ENCODE measurements at regions not wholly inside any gene's neighbourhood (a gene's known extent, or its start where the extent isn't known, plus 50 kb on each side); places are given as distances from the start of the nearest gene placed in this dataset.
A peak's percentile ranks its signal among the peaks of the same experiment; 100 is the strongest.

DNA sequence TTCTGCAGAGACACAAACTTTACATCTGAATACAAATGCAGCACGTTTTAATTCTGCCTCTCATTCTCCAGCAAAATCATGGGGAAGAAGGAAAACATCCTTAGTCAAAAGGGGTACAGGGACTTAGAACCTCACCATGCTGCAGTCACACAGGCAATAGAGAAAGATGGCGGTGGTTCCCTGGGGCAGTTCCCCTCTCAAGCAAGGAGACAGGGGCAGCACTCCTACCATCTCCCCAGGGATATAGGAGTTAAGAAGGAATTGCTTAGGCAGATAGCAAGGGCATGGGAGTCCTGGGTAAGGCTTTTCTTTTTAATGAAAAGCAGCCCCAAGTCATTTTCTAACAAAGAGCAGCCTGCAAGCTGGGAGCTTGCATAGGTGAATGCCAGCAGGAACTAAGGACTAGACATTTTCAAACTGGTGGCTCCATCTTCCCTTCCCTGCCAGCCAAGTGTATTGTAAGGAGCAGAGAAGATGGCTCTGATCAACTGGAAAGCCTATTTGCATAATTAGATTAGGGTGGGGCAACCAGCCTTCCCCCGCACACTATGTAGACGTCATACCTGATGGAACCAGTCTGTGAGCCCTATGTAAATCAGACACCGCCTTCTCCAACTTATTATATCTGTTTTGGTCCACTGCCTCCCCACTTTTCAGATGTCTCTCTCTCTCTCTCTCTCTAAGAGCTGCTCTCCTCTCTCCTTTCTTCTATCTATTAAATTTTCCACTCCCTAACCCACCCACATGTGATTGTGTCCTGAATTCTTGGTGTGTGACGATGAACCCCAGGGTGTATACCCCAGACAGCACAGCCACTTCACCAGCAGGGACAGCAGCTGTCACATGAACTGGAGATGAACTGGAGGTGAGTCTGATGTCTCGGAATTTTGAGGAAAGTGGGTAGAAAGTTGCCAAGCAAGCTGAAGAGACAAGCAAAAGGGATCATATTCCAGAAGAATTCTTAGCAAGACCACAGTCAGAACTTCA lies 514.5 kb downstream of the IRS2 start:
- intact Hi-C loops (cut with micrococcal nuclease), result loop anchor here (5.0 to 10.0 kb wide), 2 partner anchors 125 to 307 kb away; no protein-coding TSS in a partner anchor
- CTCF ChIA-PET, result interaction anchor here (0.8 kb wide), 1 partner anchor 13 kb away, joined by 3 read pairs; no protein-coding TSS in a partner anchor

More for the DNA sequence above, 514.5 kb downstream of the IRS2 start:
- Histone ChIP-seq H3K9ac (ENCODE audit: low read length) (peak overlapping the region; percentile 56), H3K4me2 (ENCODE audit: low read length) (peak overlapping the region; percentile 61), H3K79me2 (ENCODE audit: insufficient read depth, low read length) (peaks cover 37% of the 10 kb centered on the region), H4K20me1 (ENCODE audit: insufficient read depth) (no peaks in the 10 kb centered on the region), H3K36me3 (ENCODE audit: control insufficient read depth in 1 of 2, insufficient read depth in 2 of 2, low read length in 2 of 2) (no peaks in the 10 kb centered on the region), H3K4me3 (replicated peaks in 1 of 2; ENCODE audit: low read depth in 1 of 2, low read length in 2 of 2) (peak overlapping the region in 1 of 2 experiments; percentile 33; a peak in 2 of 4 replicates), H3K9me2 (ENCODE audit: insufficient read depth) (no peaks in the 10 kb centered on the region), H3K4me1 (ENCODE audit: control insufficient read depth in 1 of 2, insufficient read depth in 2 of 2, low read length in 2 of 2) (peaks cover 40 to 63% of the 10 kb centered on the region in 2 experiments), H3K27me3 (ENCODE audit: insufficient read depth, low read length) (no peaks in the 10 kb centered on the region), H3K9me3 (ENCODE audit: control insufficient read depth in 1 of 2, insufficient read depth in 1 of 2, low read depth in 1 of 2, low read length in 2 of 2) (no peaks in the 10 kb centered on the region), H2AFZ (ENCODE audit: low read depth, low read length, poor library complexity, severe bottlenecking) (no peak overlapping the region), H3K27ac (ENCODE audit: low read depth, low read length) (peak overlapping the region; percentile 75)
- TF ChIP-seq, protein P1, sequence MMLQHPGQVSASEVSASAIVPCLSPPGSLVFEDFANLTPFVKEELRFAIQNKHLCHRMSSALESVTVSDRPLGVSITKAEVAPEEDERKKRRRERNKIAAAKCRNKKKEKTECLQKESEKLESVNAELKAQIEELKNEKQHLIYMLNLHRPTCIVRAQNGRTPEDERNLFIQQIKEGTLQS (IDR thresholded peaks at IDR 0.05), result no peak
- TF ChIP-seq CEBPB (IDR thresholded peaks at IDR 0.05; ENCODE audit: low read depth) (no peak), JUND (IDR thresholded peaks at IDR 0.05) (no peak), CTCF (IDR thresholded peaks at IDR 0.05 in 2 of 3, conservative IDR thresholded peaks at IDR 0.05 in 1 of 3; ENCODE audit: borderline replicate concordance in 1 of 3, insufficient read depth in 1 of 3, low read depth in 2 of 3, low read length in 2 of 3) (peak in 2 of 3 experiments; percentile 21 to 28; a peak in 2 of 6 replicates), POLR2AphosphoS5 (IDR thresholded peaks at IDR 0.05; ENCODE audit: low read depth, low read length) (peak; percentile 52)
- BruUV-seq (replicated peaks), result no TSS peak
- RAD21 ChIA-PET (ENCODE audit: low non-redundant PET in 1 of 2, low total read pairs in 2 of 2, uncharacterized antibody in 2 of 2, unreplicated experiment in 2 of 2), result no interaction called here
- DNase-seq (ENCODE audit: low read depth, low spot score) (peak; percentile 65), ATAC-seq (peak; percentile 69)
- POLR2A ChIA-PET, result interaction anchor here (0.6 to 1.1 kb wide), 2 partner anchors 115 to 126 kb away, joined by 3 to 5 read pairs; no protein-coding TSS in a partner anchor

Measured in HCT116 (cell line).